Nephron (organoid): ENCODE measurements at regions not wholly inside any gene's neighbourhood (a gene's known extent, or its start where the extent isn't known, plus 50 kb on each side); places are given as distances from the start of the nearest gene placed in this dataset.

Experiments used
- H3K27ac Mint-ChIP-seq, 3 experiments: 2 replicates each; pipeline ENCODE4 v1.8.0; 2020; ENCODE audit warnings: mixed read lengths in 3 of 3, mild to moderate bottlenecking in 2 of 3, moderate library complexity in 1 of 3
- H3K27me3 Mint-ChIP-seq: 2 replicates; pipeline ENCODE4 v1.8.0; 2021; ENCODE audit warnings: low read depth, mild to moderate bottlenecking, moderate library complexity, mixed read lengths
- H3K36me3 Mint-ChIP-seq: 2 replicates; pipeline ENCODE4 v1.8.0; 2020; ENCODE audit warnings: low read depth, mixed read lengths
- H3K4me1 Mint-ChIP-seq: 2 replicates; pipeline ENCODE4 v1.8.0; 2020; ENCODE audit warnings: mixed read lengths
- H3K4me3 Mint-ChIP-seq, 3 experiments: 2 replicates each; pipeline ENCODE4 v1.8.0; 2020; ENCODE audit warnings: mild to moderate bottlenecking in 3 of 3, mixed read lengths in 3 of 3, moderate library complexity in 2 of 3
- H3K9me3 Mint-ChIP-seq: 2 replicates; pipeline ENCODE4 v1.8.0; 2020; ENCODE audit warnings: mixed read lengths
- CTCF ChIP-seq, 3 experiments: fragments of 200-600 bp; sonication (generic); IDR thresholded peaks; one replicate each; pipeline ENCODE4 v1.5.0; 2021; ENCODE audit warnings: antibody characterized with exemption in 3 of 3; ENCODE audit not compliant: unreplicated experiment in 3 of 3

GRCh38 chr1:170369417-170369816 is 162.5 kb upstream of the GORAB start:
- H3K4me1 Mint-ChIP-seq = no peaks in the 10 kb centered on the region
- H3K4me3 Mint-ChIP-seq = no peak overlapping the region
- H3K27ac Mint-ChIP-seq = no peak overlapping the region
- TF ChIP-seq CTCF (IDR thresholded peaks at IDR 0.05; ENCODE audit: unreplicated experiment in 3 of 3) = no peak
- no peaks in the 10 kb centered on the region for H3K27me3 Mint-ChIP-seq
- H3K36me3 Mint-ChIP-seq = no peaks in the 10 kb centered on the region
- peaks cover 6% of the 10 kb centered on the region for H3K9me3 Mint-ChIP-seq

GRCh38 chr1:170370087-170370486 is 161.9 kb upstream of the GORAB start:
- H3K27me3 Mint-ChIP-seq = no peaks in the 10 kb centered on the region
- no peak for TF ChIP-seq CTCF (IDR thresholded peaks at IDR 0.05; ENCODE audit: unreplicated experiment in 3 of 3)
- no peak overlapping the region for H3K27ac Mint-ChIP-seq
- no peaks in the 10 kb centered on the region for H3K36me3 Mint-ChIP-seq
- no peaks in the 10 kb centered on the region for H3K4me1 Mint-ChIP-seq
- H3K4me3 Mint-ChIP-seq = no peak overlapping the region
- H3K9me3 Mint-ChIP-seq = peaks cover 3% of the 10 kb centered on the region

- no peak overlapping the region for H3K27ac Mint-ChIP-seq
- no peaks in the 10 kb centered on the region for H3K9me3 Mint-ChIP-seq
- peaks cover 14% of the 10 kb centered on the region for H3K4me1 Mint-ChIP-seq
- no peaks in the 10 kb centered on the region for H3K27me3 Mint-ChIP-seq
- no peak overlapping the region for H3K4me3 Mint-ChIP-seq
- TF ChIP-seq CTCF (IDR thresholded peaks at IDR 0.05; ENCODE audit: unreplicated experiment in 3 of 3) = no peak
- no peaks in the 10 kb centered on the region for H3K36me3 Mint-ChIP-seq
Observed at GRCh38 chr1:170375082-170375723, 156.8 kb upstream of the GORAB start.

- peak overlapping the region in 1 of 3 experiments; percentile 48 for H3K27ac Mint-ChIP-seq
- no peaks in the 10 kb centered on the region for H3K36me3 Mint-ChIP-seq
- no peaks in the 10 kb centered on the region for H3K27me3 Mint-ChIP-seq
- peaks cover 14% of the 10 kb centered on the region for H3K4me1 Mint-ChIP-seq
- no peak for TF ChIP-seq CTCF (IDR thresholded peaks at IDR 0.05; ENCODE audit: unreplicated experiment in 3 of 3)
- H3K9me3 Mint-ChIP-seq = no peaks in the 10 kb centered on the region
- H3K4me3 Mint-ChIP-seq = no peak overlapping the region
Observed at GRCh38 chr1:170376801-170377385, 155.1 kb upstream of the GORAB start.

- peak overlapping the region in 1 of 3 experiments; percentile 48 for H3K27ac Mint-ChIP-seq
- H3K4me1 Mint-ChIP-seq = peaks cover 14% of the 10 kb centered on the region
- H3K27me3 Mint-ChIP-seq = no peaks in the 10 kb centered on the region
- no peaks in the 10 kb centered on the region for H3K36me3 Mint-ChIP-seq
- H3K9me3 Mint-ChIP-seq = no peaks in the 10 kb centered on the region
- no peak overlapping the region for H3K4me3 Mint-ChIP-seq
- TF ChIP-seq CTCF (IDR thresholded peaks at IDR 0.05; ENCODE audit: unreplicated experiment in 3 of 3) = no peak
Observed at GRCh38 chr1:170377440-170377839, 154.5 kb upstream of the GORAB start.
